K562 (cell line): ENCODE measurements at regions not wholly inside any gene's neighbourhood (a gene's known extent, or its start where the extent isn't known, plus 50 kb on each side); places are given as distances from the start of the nearest gene placed in this dataset.

Experiments used
- ATAC-seq: fragments of 200-7000 bp; cut with Tn5 transposase; 3 replicates; pipeline ENCODE4 v1.9.1; 2020; ENCODE audit warnings: moderate library complexity
- BruUV-seq: library from RNA; stranded (reverse); fragments of 400-500 nt; replicated peaks from 2 replicates; lab custom pipeline; 2021; lab: Mats Ljungman, UMichigan
- CTCF ChIA-PET: fragments of 300-600 bp; formaldehyde crosslinking; extraction: SDS; loops from one replicate; lab custom pipeline; 2021; ENCODE audit warnings: low intra/inter-chr PET ratio; lab: Yijun Ruan, JAX
- POLR2A ChIA-PET: fragments of 300-600, 350-650 bp; sonication (Branson Sonifier 250); formaldehyde crosslinking; extraction: SDS; loops from one replicate; lab custom pipeline; 2021; ENCODE audit warnings: antibody characterized with exemption, inconsistent platforms; lab: Yijun Ruan, JAX
- DNase-seq, 4 experiments: peaks; one replicate each; pipeline versions ENCODE4 v3.0.0 to v3.0.0-alpha.2; 2011 to 2018; ENCODE audit warnings: low spot score in 3 of 4, mixed read lengths in 3 of 4; ENCODE audit errors: extremely low read depth in 1 of 4
- FAIRE-seq: peaks from 2 replicates; lab custom pipeline; 2011; peaks lifted over from hg19 to GRCh38; lab: Jason Lieb, UNC
- H2AFZ ChIP-seq: 2 replicates; pipeline ENCODE4 v1.6.0; 2011; ENCODE audit warnings: low read depth, low read length, control low read depth, inconsistent platforms
- H3K27ac ChIP-seq: fragments of 200-600 bp; 3 replicates; pipeline ENCODE4 v1.8.0; 2011; ENCODE audit warnings: low read depth, mild to moderate bottlenecking, control low read depth, inconsistent platforms, low read length, moderate library complexity, mixed read lengths; ENCODE audit errors: extremely low read depth
- H3K27me3 ChIP-seq, 2 experiments: fragments of 300-600 bp in 1 of 2; 2 replicates in 1 of 2; 3 replicates in 1 of 2; pipeline versions ENCODE4 v1.6.0 to v1.8.0; 2011; ENCODE audit warnings: inconsistent platforms in 2 of 2, low read length in 2 of 2, mild to moderate bottlenecking in 1 of 2, mixed read lengths in 1 of 2, moderate library complexity in 1 of 2; ENCODE audit not compliant: control insufficient read depth in 2 of 2, insufficient read depth in 2 of 2
- H3K36me3 ChIP-seq: fragments of 300-600 bp; 3 replicates; pipeline ENCODE4 v1.8.0; 2011; ENCODE audit warnings: mild to moderate bottlenecking, low read length, inconsistent platforms; ENCODE audit not compliant: control insufficient read depth, insufficient read depth
- H3K4me1 ChIP-seq, 2 experiments: fragments of 200-600 bp in 1 of 2; replicated peaks in 1 of 2; 2 replicates in 1 of 2; 3 replicates in 1 of 2; pipeline versions ENCODE4 v1.5.1 to v1.8.0; 2011; ENCODE audit warnings: inconsistent platforms in 2 of 2, low read length in 2 of 2, mild to moderate bottlenecking in 1 of 2, mixed read lengths in 1 of 2, moderate library complexity in 1 of 2; ENCODE audit not compliant: control insufficient read depth in 2 of 2, insufficient read depth in 2 of 2
- H3K4me2 ChIP-seq: 2 replicates; pipeline ENCODE4 v1.6.1; 2011; ENCODE audit warnings: low read length, control low read depth, inconsistent platforms, mixed read lengths; ENCODE audit not compliant: insufficient read depth
- H3K4me3 ChIP-seq: fragments of 200-600 bp; sonication (generic), shearing (Covaris generic); 2 replicates; pipeline ENCODE4 v1.5.1; 2016; ENCODE audit warnings: control low read depth, inconsistent platforms
- H3K79me2 ChIP-seq: fragments of 200-600 bp; 3 replicates; pipeline ENCODE4 v1.8.0; 2011; ENCODE audit warnings: low read length, inconsistent platforms; ENCODE audit not compliant: control insufficient read depth, insufficient read depth
- H3K9ac ChIP-seq, 2 experiments: 2 replicates each; pipeline versions ENCODE4 v1.6.0 to v1.6.1; 2011; ENCODE audit warnings: low read depth in 2 of 2, low read length in 2 of 2, control low read depth in 1 of 2, inconsistent platforms in 1 of 2, mild to moderate bottlenecking in 1 of 2, mixed read lengths in 1 of 2; ENCODE audit not compliant: insufficient read depth in 1 of 2
- H3K9me1 ChIP-seq: one replicate; pipeline ENCODE4 v1.6.0; 2011; ENCODE audit warnings: inconsistent platforms, mild to moderate bottlenecking, low read length, moderate library complexity; ENCODE audit not compliant: control insufficient read depth, insufficient read depth
- H3K9me3 ChIP-seq: replicated peaks from 2 replicates; pipeline ENCODE4 v1.5.1; 2011; ENCODE audit warnings: low read depth, low read length, inconsistent platforms; ENCODE audit not compliant: control insufficient read depth, insufficient read depth
- H4K20me1 ChIP-seq: replicated peaks from 2 replicates; pipeline ENCODE4 v1.6.1; 2011; ENCODE audit warnings: low read length, inconsistent platforms, mixed read lengths; ENCODE audit not compliant: control insufficient read depth, insufficient read depth
- E2F5 ChIP-seq: sonication (generic); formaldehyde crosslinking; IDR thresholded peaks from 2 replicates; pipeline ENCODE4 v1.8.0; 2022; ENCODE audit warnings: mild to moderate bottlenecking, missing genetic modification reagents
- ETV6 ChIP-seq, 3 experiments: fragments of 150-350 bp in 1 of 3; sonication (generic) in 1 of 3; formaldehyde crosslinking in 1 of 3; IDR thresholded peaks; 2 replicates each; pipeline versions ENCODE4 v1.6.1 to v1.8.0; 2014 to 2022; ENCODE audit warnings: borderline replicate concordance in 2 of 3, low read depth in 2 of 3, antibody characterized with exemption in 1 of 3, low read length in 1 of 3, mild to moderate bottlenecking in 1 of 3, missing genetic modification reagents in 1 of 3
- SMAD4 ChIP-seq: fragments of 250-450 bp; sonication (Bioruptor Pico); conservative IDR thresholded peaks from 2 replicates; pipeline ENCODE4 v1.8.0; 2021; ENCODE audit warnings: inconsistent platforms, mild to moderate bottlenecking, moderate library complexity
- ZNF212 ChIP-seq: fragments of 450-650 bp; formaldehyde crosslinking; IDR thresholded peaks from 2 replicates; pipeline ENCODE4 v1.4.0; 2020; ENCODE audit warnings: mild to moderate bottlenecking
- ZNF511 ChIP-seq: sonication (generic); formaldehyde crosslinking; IDR thresholded peaks from 2 replicates; pipeline ENCODE4 v1.8.0; 2022; ENCODE audit warnings: mild to moderate bottlenecking, missing genetic modification reagents
- WGBS: fragments of 100-300 bp; shearing (Covaris generic); methylation state at CpG from one replicate; pipeline ENCODE4 v1.1.6; 2016; ENCODE audit warnings: low coverage, mixed read lengths; ENCODE audit not compliant: insufficient coverage; ENCODE audit errors: missing lambda C conversion rate; 5-methylcytosine and 5-hydroxymethylcytosine counted together
- in situ Hi-C: fragments of 300-500 bp; cut with MboI; formaldehyde crosslinking; loops from 4 replicates; pipeline ENCODE4 v1.15.0; 2018; ENCODE audit warnings: inconsistent platforms, mixed read lengths
- intact Hi-C: fragments of 100-400 bp; cut with micrococcal nuclease; formaldehyde crosslinking; loops from 2 replicates; pipeline ENCODE4 v1.14.2; 2022

- Histone ChIP-seq H3K27me3 (no peaks in the 10 kb centered on the region), H3K9me1 (no peaks in the 10 kb centered on the region), H3K4me2 (no peak overlapping the region), H3K9ac (no peak overlapping the region), H3K27ac (no peak overlapping the region), H3K9me3 (no peaks in the 10 kb centered on the region), H3K79me2 (no peaks in the 10 kb centered on the region), H2AFZ (0 out of 2 replicates have a peak overlapping the region, but pooled peaks have one; percentile 7), H3K4me1 (peaks cover 0 to 3% of the 10 kb centered on the region in 2 experiments; a peak in 2 of 5 replicates), H3K36me3 (no peaks in the 10 kb centered on the region), H3K4me3 (no peak overlapping the region), H4K20me1 (no peaks in the 10 kb centered on the region)
- FAIRE-seq (no peak), ATAC-seq (no peak), DNase-seq (no peak)
- 40% methylated on average over 1 of the region's 1 CpG for WGBS
- in situ Hi-C loops (no loop called here), intact Hi-C loops (no loop called here)
- no TSS peak for BruUV-seq
- ChIA-PET CTCF (no interaction called here), POLR2A (no interaction called here)
- TF ChIP-seq ZNF212 (CRISPR knock-in tag) = no peak
- no peak for TF ChIP-seq SMAD4 (CRISPR knock-in tag)
- TF ChIP-seq ETV6 (IDR thresholded peaks at IDR 0.05; ENCODE audit: borderline replicate concordance in 1 of 2, low read depth in 2 of 2, low read length in 1 of 2) = no peak
- no peak for TF ChIP-seq ETV6 (CRISPR knock-in tag; IDR thresholded peaks at IDR 0.05; ENCODE audit: borderline replicate concordance)
- TF ChIP-seq E2F5 (CRISPR knock-in tag) = no peak
- no peak for TF ChIP-seq ZNF511
These were observed 98.2 kb upstream of the ZNF217 start for GRCh38 chr20:53691811-53692192.
